ENCODE measurements at regions not wholly inside any gene's neighbourhood (a gene's known extent, or its start where the extent isn't known, plus 50 kb on each side); places are given as distances from the start of the nearest gene placed in this dataset.
"Not testable (repeated sequence)": the region's sequence is repeated elsewhere in the genome, so short reads cannot be mapped to it uniquely, and the experiment has no call there.

GRCh38 chr6:166237617-166238016 is 70.0 kb upstream of the TBXT start:
- no peak for TF ChIP-seq CTCF (IDR thresholded peaks at IDR 0.05; ENCODE audit: borderline replicate concordance)
- no peaks in the 10 kb centered on the region for H3K9me3 ChIP-seq (replicated peaks)
- no peaks in the 10 kb centered on the region for H3K4me1 ChIP-seq
- DNase-seq, result no peak
- H3K4me3 ChIP-seq, result no peak overlapping the region
- no peak overlapping the region for H3K27ac ChIP-seq (replicated peaks)
- H3K36me3 ChIP-seq, result no peaks in the 10 kb centered on the region
- intact Hi-C loops (cut with micrococcal nuclease), result no loop called here
- H3K27me3 ChIP-seq (ENCODE audit: low read depth), result peaks cover 85% of the 10 kb centered on the region

- intact Hi-C loops (cut with micrococcal nuclease), result no loop called here
- Histone ChIP-seq H3K4me1 (no peaks in the 10 kb centered on the region), H3K27me3 (ENCODE audit: low read depth) (peaks cover 85% of the 10 kb centered on the region), H3K9me3 (replicated peaks) (no peaks in the 10 kb centered on the region), H3K27ac (replicated peaks) (no peak overlapping the region), H3K36me3 (no peaks in the 10 kb centered on the region), H3K4me3 (no peak overlapping the region)
- TF ChIP-seq CTCF (IDR thresholded peaks at IDR 0.05; ENCODE audit: borderline replicate concordance), result no peak
- DNase-seq, result no peak
Measured at GRCh38 chr6:166236596-166236995, 68.9 kb upstream of the TBXT start.

- Histone ChIP-seq H3K4me1 (no peaks in the 10 kb centered on the region), H3K36me3 (no peaks in the 10 kb centered on the region), H3K27ac (replicated peaks) (no peak overlapping the region), H3K4me3 (no peak overlapping the region), H3K27me3 (ENCODE audit: low read depth) (peaks cover 78% of the 10 kb centered on the region), H3K9me3 (replicated peaks) (no peaks in the 10 kb centered on the region)
- intact Hi-C loops (cut with micrococcal nuclease), result no loop called here
- no peak for DNase-seq
- no peak for TF ChIP-seq CTCF (IDR thresholded peaks at IDR 0.05; ENCODE audit: borderline replicate concordance)
Measured at GRCh38 chr6:166235666-166236292, 68.1 kb upstream of the TBXT start.

- H3K4me1 ChIP-seq; H3K9me3 ChIP-seq (replicated peaks); H3K4me3 ChIP-seq; H3K27ac ChIP-seq (replicated peaks); DNase-seq; H3K36me3 ChIP-seq; intact Hi-C loops (cut with micrococcal nuclease): not testable (repeated sequence)
- peaks cover 85% of the 10 kb centered on the region for H3K27me3 ChIP-seq (ENCODE audit: low read depth)
Measured at GRCh38 chr6:166231181-166231580, 63.5 kb upstream of the TBXT start.

- Histone ChIP-seq H3K4me3 (no peak overlapping the region), H3K9me3 (replicated peaks) (no peaks in the 10 kb centered on the region), H3K4me1 (no peaks in the 10 kb centered on the region), H3K27ac (replicated peaks) (no peak overlapping the region), H3K36me3 (no peaks in the 10 kb centered on the region), H3K27me3 (ENCODE audit: low read depth) (peaks cover 78% of the 10 kb centered on the region)
- DNase-seq, result no peak
- intact Hi-C loops (cut with micrococcal nuclease), result no loop called here
- no peak for TF ChIP-seq CTCF (IDR thresholded peaks at IDR 0.05; ENCODE audit: borderline replicate concordance)
Measured at GRCh38 chr6:166228839-166229528, 61.3 kb upstream of the TBXT start.

GRCh38 chr6:166228425-166228824 is 60.8 kb upstream of the TBXT start:
- H3K9me3 ChIP-seq (replicated peaks), result no peaks in the 10 kb centered on the region
- H3K36me3 ChIP-seq, result no peaks in the 10 kb centered on the region
- no peaks in the 10 kb centered on the region for H3K4me1 ChIP-seq
- DNase-seq, result no peak
- TF ChIP-seq CTCF (IDR thresholded peaks at IDR 0.05; ENCODE audit: borderline replicate concordance), result no peak
- no peak overlapping the region for H3K27ac ChIP-seq (replicated peaks)
- H3K27me3 ChIP-seq (ENCODE audit: low read depth), result peaks cover 80% of the 10 kb centered on the region
- H3K4me3 ChIP-seq, result no peak overlapping the region
- intact Hi-C loops (cut with micrococcal nuclease), result no loop called here
